GM23338 (cell line): ENCODE measurements at regions not wholly inside any gene's neighbourhood (a gene's known extent, or its start where the extent isn't known, plus 50 kb on each side); places are given as distances from the start of the nearest gene placed in this dataset.
A peak's percentile ranks its signal among the peaks of the same experiment; 100 is the strongest.

ENCODE experiments used
- ATAC-seq: fragments of 200-7000 bp; cut with Tn5 transposase; 3 replicates; pipeline ENCODE4 v1.9.1; 2020
- DNase-seq: peaks from one replicate; pipeline ENCODE4 v3.0.0-alpha.2; 2015; ENCODE audit warnings: low spot score
- H2AFZ ChIP-seq: fragments of 200-600 bp; sonication (generic); 2 replicates; pipeline ENCODE4 v1.8.0; 2016; ENCODE audit warnings: antibody characterized with exemption, mild to moderate bottlenecking, moderate library complexity
- H3F3A ChIP-seq: fragments of 200-600 bp; sonication (generic); replicated peaks from 2 replicates; pipeline ENCODE4 v1.8.0; 2017; ENCODE audit warnings: antibody characterized with exemption, mixed run types, low read depth
- H3K27ac ChIP-seq: fragments of 200-600 bp; sonication (generic); 2 replicates; pipeline ENCODE4 v1.6.1; 2016; ENCODE audit warnings: low read depth
- H3K27me3 ChIP-seq: fragments of 200-600 bp; sonication (generic); 2 replicates; pipeline ENCODE4 v1.8.0; 2016; ENCODE audit warnings: mild to moderate bottlenecking, mixed run types, moderate library complexity; ENCODE audit not compliant: insufficient read depth
- H3K36me3 ChIP-seq: fragments of 200-600 bp; sonication (generic); 2 replicates; pipeline ENCODE4 v1.8.0; 2016; ENCODE audit warnings: mild to moderate bottlenecking; ENCODE audit not compliant: insufficient read depth
- H3K4me1 ChIP-seq: fragments of 200-600 bp; sonication (generic); 2 replicates; pipeline ENCODE4 v1.8.0; 2016; ENCODE audit warnings: mild to moderate bottlenecking, moderate library complexity; ENCODE audit not compliant: insufficient read depth
- H3K4me2 ChIP-seq: fragments of 200-600 bp; sonication (generic); 2 replicates; pipeline ENCODE4 v1.7.1; 2017; ENCODE audit warnings: mixed run types
- H3K4me3 ChIP-seq: fragments of 200-600 bp; sonication (generic); 2 replicates; pipeline ENCODE4 v1.6.1; 2016; ENCODE audit warnings: mixed run types
- H3K79me2 ChIP-seq: fragments of 200-600 bp; sonication (generic); replicated peaks from 2 replicates; pipeline ENCODE4 v1.8.0; 2017; ENCODE audit warnings: mild to moderate bottlenecking; ENCODE audit not compliant: insufficient read depth
- H3K9me2 ChIP-seq: fragments of 200-600 bp; sonication (generic); 2 replicates; pipeline ENCODE4 v1.8.0; 2017; ENCODE audit not compliant: insufficient read depth
- H4K20me1 ChIP-seq: fragments of 200-600 bp; sonication (generic); replicated peaks from 2 replicates; pipeline ENCODE4 v1.8.0; 2017; ENCODE audit warnings: mild to moderate bottlenecking; ENCODE audit not compliant: insufficient read depth
- H3K27ac Mint-ChIP-seq: 2 replicates; pipeline ENCODE4 v1.8.0; 2020; ENCODE audit warnings: inconsistent platforms, mild to moderate bottlenecking, moderate library complexity, mixed read lengths
- H3K27me3 Mint-ChIP-seq: 3 replicates; pipeline ENCODE4 v1.8.0; 2022; ENCODE audit warnings: low read depth, mild to moderate bottlenecking, moderate library complexity, mixed read lengths, inconsistent platforms; ENCODE audit not compliant: insufficient read depth, poor library complexity
- H3K36me3 Mint-ChIP-seq: 3 replicates; pipeline ENCODE4 v1.8.0; 2021; ENCODE audit warnings: low read depth, mild to moderate bottlenecking, inconsistent platforms, moderate library complexity, mixed read lengths
- H3K4me1 Mint-ChIP-seq: 3 replicates; pipeline ENCODE4 v1.8.0; 2020; ENCODE audit warnings: mild to moderate bottlenecking, inconsistent platforms, mixed read lengths
- H3K4me3 Mint-ChIP-seq: 3 replicates; pipeline ENCODE4 v1.8.0; 2021; ENCODE audit warnings: moderate library complexity, mild to moderate bottlenecking, inconsistent platforms, mixed read lengths
- H3K9me3 Mint-ChIP-seq: 3 replicates; pipeline ENCODE4 v1.8.0; 2020; ENCODE audit warnings: moderate library complexity, mild to moderate bottlenecking, inconsistent platforms, mixed read lengths
- CREB1 ChIP-seq: fragments of 250-450 bp; sonication (Bioruptor Pico); IDR thresholded peaks from 2 replicates; pipeline ENCODE4 v1.5.0; 2020; ENCODE audit warnings: low read depth, mild to moderate bottlenecking, moderate library complexity
- EZH2 ChIP-seq: fragments of 200-600 bp; sonication (generic); IDR thresholded peaks from one replicate; pipeline ENCODE4 v1.8.0; 2017; ENCODE audit warnings: antibody characterized with exemption, mild to moderate bottlenecking, low read depth; ENCODE audit not compliant: unreplicated experiment
- EZH2phosphoT487 ChIP-seq: fragments of 200-600 bp; sonication (generic); IDR thresholded peaks from one replicate; pipeline ENCODE4 v1.8.1; 2018; ENCODE audit warnings: antibody characterized with exemption; ENCODE audit not compliant: unreplicated experiment
- NANOG ChIP-seq: IDR thresholded peaks from 2 replicates; pipeline ENCODE4 v1.6.1; 2016; ENCODE audit warnings: antibody characterized with exemption, borderline replicate concordance
- POLR2AphosphoS5 ChIP-seq: IDR thresholded peaks from 2 replicates; pipeline ENCODE4 v1.6.1; 2016; ENCODE audit warnings: antibody characterized with exemption, low read depth
- STAT1 ChIP-seq: IDR thresholded peaks from one replicate; pipeline ENCODE4 v1.6.1; 2016; ENCODE audit warnings: antibody characterized with exemption; ENCODE audit not compliant: unreplicated experiment
- ZNF114 ChIP-seq: fragments of 250-450 bp; sonication (Bioruptor Pico); IDR thresholded peaks from 2 replicates; pipeline ENCODE4 v1.5.0; 2020; ENCODE audit warnings: mild to moderate bottlenecking, moderate library complexity
- TF ChIP-seq, protein P1 (sequence below): IDR thresholded peaks from 2 replicates; pipeline ENCODE4 v1.6.1; 2016; ENCODE audit warnings: antibody characterized with exemption
- TF ChIP-seq, protein P2 (sequence below), 2 experiments: fragments of 200-600 bp in 1 of 2; sonication (generic) in 1 of 2; conservative IDR thresholded peaks; 2 replicates each; pipeline versions ENCODE4 v1.5.1 to v1.6.1; 2016 to 2017; ENCODE audit warnings: antibody characterized with exemption in 2 of 2, low read depth in 2 of 2, mild to moderate bottlenecking in 2 of 2, moderate library complexity in 1 of 2
- TF ChIP-seq, protein P3 (sequence below): fragments of 250-450 bp; sonication (Bioruptor Pico); IDR thresholded peaks from 2 replicates; pipeline ENCODE4 v1.5.0; 2020; ENCODE audit warnings: mild to moderate bottlenecking, moderate library complexity
- TF ChIP-seq, protein P4 (sequence below): IDR thresholded peaks from one replicate; pipeline ENCODE4 v1.6.1; 2018; ENCODE audit warnings: antibody characterized with exemption; ENCODE audit not compliant: unreplicated experiment

DNA sequence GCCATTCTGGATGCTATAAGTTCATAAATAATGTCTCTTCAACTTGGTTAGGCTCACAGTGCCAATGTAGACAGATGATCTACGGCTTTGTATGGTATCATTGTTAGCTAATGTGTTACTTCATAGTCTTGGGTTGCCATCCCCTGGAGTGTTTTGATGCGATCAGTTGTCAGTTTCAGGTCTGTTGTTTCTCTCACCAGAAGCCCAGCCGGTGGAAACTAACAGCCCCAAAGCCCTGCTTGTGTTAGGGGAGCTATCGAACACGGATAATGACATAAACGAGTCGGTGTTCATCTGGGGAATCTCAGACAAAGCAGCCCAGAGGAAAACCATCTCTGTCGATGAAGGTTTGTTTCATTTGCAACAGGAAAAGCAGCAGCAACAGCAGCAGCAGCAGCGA is 107.4 kb upstream of the ANKFN1 start:
- Mint-ChIP-seq H3K4me3 (no peak overlapping the region), H3K27me3 (peaks cover 1% of the 10 kb centered on the region), H3K9me3 (no peaks in the 10 kb centered on the region), H3K27ac (no peak overlapping the region), H3K36me3 (no peaks in the 10 kb centered on the region), H3K4me1 (peaks cover 10% of the 10 kb centered on the region; the same call in 2 of the 3 replicates)
- Histone ChIP-seq H3K27me3 (no peaks in the 10 kb centered on the region), H3K4me1 (no peaks in the 10 kb centered on the region), H2AFZ (peak overlapping the region; percentile 52), H3K79me2 (no peaks in the 10 kb centered on the region), H3K36me3 (no peaks in the 10 kb centered on the region), H3K9me2 (no peaks in the 10 kb centered on the region), H3K4me2 (no peak overlapping the region), H3K27ac (no peak overlapping the region), H4K20me1 (no peaks in the 10 kb centered on the region), H3F3A (no peaks in the 10 kb centered on the region), H3K4me3 (no peak overlapping the region)
- DNase-seq, result peak; percentile 1
- no peak for ATAC-seq
- TF ChIP-seq, protein P1, sequence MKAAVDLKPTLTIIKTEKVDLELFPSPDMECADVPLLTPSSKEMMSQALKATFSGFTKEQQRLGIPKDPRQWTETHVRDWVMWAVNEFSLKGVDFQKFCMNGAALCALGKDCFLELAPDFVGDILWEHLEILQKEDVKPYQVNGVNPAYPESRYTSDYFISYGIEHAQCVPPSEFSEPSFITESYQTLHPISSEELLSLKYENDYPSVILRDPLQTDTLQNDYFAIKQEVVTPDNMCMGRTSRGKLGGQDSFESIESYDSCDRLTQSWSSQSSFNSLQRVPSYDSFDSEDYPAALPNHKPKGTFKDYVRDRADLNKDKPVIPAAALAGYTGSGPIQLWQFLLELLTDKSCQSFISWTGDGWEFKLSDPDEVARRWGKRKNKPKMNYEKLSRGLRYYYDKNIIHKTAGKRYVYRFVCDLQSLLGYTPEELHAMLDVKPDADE, result no peak
- no peak for TF ChIP-seq EZH2
- TF ChIP-seq, protein P2, sequence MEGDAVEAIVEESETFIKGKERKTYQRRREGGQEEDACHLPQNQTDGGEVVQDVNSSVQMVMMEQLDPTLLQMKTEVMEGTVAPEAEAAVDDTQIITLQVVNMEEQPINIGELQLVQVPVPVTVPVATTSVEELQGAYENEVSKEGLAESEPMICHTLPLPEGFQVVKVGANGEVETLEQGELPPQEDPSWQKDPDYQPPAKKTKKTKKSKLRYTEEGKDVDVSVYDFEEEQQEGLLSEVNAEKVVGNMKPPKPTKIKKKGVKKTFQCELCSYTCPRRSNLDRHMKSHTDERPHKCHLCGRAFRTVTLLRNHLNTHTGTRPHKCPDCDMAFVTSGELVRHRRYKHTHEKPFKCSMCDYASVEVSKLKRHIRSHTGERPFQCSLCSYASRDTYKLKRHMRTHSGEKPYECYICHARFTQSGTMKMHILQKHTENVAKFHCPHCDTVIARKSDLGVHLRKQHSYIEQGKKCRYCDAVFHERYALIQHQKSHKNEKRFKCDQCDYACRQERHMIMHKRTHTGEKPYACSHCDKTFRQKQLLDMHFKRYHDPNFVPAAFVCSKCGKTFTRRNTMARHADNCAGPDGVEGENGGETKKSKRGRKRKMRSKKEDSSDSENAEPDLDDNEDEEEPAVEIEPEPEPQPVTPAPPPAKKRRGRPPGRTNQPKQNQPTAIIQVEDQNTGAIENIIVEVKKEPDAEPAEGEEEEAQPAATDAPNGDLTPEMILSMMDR (conservative IDR thresholded peaks at IDR 0.05; ENCODE audit: low read depth in 2 of 2), result no peak
- TF ChIP-seq EZH2phosphoT487, result no peak
- no peak for TF ChIP-seq POLR2AphosphoS5
- TF ChIP-seq, protein P3, sequence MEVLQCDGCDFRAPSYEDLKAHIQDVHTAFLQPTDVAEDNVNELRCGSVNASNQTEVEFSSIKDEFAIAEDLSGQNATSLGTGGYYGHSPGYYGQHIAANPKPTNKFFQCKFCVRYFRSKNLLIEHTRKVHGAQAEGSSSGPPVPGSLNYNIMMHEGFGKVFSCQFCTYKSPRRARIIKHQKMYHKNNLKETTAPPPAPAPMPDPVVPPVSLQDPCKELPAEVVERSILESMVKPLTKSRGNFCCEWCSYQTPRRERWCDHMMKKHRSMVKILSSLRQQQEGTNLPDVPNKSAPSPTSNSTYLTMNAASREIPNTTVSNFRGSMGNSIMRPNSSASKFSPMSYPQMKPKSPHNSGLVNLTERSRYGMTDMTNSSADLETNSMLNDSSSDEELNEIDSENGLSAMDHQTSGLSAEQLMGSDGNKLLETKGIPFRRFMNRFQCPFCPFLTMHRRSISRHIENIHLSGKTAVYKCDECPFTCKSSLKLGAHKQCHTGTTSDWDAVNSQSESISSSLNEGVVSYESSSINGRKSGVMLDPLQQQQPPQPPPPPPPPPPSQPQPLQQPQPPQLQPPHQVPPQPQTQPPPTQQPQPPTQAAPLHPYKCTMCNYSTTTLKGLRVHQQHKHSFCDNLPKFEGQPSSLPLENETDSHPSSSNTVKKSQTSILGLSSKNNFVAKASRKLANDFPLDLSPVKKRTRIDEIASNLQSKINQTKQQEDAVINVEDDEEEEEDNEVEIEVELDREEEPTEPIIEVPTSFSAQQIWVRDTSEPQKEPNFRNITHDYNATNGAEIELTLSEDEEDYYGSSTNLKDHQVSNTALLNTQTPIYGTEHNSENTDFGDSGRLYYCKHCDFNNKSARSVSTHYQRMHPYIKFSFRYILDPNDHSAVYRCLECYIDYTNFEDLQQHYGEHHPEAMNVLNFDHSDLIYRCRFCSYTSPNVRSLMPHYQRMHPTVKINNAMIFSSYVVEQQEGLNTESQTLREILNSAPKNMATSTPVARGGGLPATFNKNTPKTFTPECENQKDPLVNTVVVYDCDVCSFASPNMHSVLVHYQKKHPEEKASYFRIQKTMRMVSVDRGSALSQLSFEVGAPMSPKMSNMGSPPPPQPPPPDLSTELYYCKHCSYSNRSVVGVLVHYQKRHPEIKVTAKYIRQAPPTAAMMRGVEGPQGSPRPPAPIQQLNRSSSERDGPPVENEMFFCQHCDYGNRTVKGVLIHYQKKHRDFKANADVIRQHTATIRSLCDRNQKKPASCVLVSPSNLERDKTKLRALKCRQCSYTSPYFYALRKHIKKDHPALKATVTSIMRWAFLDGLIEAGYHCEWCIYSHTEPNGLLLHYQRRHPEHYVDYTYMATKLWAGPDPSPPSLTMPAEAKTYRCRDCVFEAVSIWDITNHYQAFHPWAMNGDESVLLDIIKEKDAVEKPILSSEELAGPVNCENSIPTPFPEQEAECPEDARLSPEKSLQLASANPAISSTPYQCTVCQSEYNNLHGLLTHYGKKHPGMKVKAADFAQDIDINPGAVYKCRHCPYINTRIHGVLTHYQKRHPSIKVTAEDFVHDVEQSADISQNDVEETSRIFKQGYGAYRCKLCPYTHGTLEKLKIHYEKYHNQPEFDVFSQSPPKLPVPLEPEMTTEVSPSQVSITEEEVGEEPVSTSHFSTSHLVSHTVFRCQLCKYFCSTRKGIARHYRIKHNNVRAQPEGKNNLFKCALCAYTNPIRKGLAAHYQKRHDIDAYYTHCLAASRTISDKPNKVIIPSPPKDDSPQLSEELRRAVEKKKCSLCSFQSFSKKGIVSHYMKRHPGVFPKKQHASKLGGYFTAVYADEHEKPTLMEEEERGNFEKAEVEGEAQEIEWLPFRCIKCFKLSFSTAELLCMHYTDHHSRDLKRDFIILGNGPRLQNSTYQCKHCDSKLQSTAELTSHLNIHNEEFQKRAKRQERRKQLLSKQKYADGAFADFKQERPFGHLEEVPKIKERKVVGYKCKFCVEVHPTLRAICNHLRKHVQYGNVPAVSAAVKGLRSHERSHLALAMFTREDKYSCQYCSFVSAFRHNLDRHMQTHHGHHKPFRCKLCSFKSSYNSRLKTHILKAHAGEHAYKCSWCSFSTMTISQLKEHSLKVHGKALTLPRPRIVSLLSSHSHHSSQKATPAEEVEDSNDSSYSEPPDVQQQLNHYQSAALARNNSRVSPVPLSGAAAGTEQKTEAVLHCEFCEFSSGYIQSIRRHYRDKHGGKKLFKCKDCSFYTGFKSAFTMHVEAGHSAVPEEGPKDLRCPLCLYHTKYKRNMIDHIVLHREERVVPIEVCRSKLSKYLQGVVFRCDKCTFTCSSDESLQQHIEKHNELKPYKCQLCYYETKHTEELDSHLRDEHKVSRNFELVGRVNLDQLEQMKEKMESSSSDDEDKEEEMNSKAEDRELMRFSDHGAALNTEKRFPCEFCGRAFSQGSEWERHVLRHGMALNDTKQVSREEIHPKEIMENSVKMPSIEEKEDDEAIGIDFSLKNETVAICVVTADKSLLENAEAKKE, result no peak
- no peak for TF ChIP-seq NANOG
- TF ChIP-seq, protein P4, sequence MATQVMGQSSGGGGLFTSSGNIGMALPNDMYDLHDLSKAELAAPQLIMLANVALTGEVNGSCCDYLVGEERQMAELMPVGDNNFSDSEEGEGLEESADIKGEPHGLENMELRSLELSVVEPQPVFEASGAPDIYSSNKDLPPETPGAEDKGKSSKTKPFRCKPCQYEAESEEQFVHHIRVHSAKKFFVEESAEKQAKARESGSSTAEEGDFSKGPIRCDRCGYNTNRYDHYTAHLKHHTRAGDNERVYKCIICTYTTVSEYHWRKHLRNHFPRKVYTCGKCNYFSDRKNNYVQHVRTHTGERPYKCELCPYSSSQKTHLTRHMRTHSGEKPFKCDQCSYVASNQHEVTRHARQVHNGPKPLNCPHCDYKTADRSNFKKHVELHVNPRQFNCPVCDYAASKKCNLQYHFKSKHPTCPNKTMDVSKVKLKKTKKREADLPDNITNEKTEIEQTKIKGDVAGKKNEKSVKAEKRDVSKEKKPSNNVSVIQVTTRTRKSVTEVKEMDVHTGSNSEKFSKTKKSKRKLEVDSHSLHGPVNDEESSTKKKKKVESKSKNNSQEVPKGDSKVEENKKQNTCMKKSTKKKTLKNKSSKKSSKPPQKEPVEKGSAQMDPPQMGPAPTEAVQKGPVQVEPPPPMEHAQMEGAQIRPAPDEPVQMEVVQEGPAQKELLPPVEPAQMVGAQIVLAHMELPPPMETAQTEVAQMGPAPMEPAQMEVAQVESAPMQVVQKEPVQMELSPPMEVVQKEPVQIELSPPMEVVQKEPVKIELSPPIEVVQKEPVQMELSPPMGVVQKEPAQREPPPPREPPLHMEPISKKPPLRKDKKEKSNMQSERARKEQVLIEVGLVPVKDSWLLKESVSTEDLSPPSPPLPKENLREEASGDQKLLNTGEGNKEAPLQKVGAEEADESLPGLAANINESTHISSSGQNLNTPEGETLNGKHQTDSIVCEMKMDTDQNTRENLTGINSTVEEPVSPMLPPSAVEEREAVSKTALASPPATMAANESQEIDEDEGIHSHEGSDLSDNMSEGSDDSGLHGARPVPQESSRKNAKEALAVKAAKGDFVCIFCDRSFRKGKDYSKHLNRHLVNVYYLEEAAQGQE, result no peak
- TF ChIP-seq STAT1, result no peak
- no peak for TF ChIP-seq ZNF114 (CRISPR knock-in tag)
- TF ChIP-seq CREB1 (CRISPR knock-in tag), result no peak
